ENCODE measurements at regions not wholly inside any gene's neighbourhood (a gene's known extent, or its start where the extent isn't known, plus 50 kb on each side); places are given as distances from the start of the nearest gene placed in this dataset.

GRCh38 chr11:69560141-69560790, 78.8 kb downstream of the LINC01488 start:
- H3K27ac ChIP-seq (ENCODE audit: low read depth in 1 of 2, low read length in 1 of 2): no peak overlapping the region

GRCh38 chr11:69562302-69562701, 78.7 kb upstream of the CCND1 start:
- no peak for DNase-seq
- TF ChIP-seq, protein P1, sequence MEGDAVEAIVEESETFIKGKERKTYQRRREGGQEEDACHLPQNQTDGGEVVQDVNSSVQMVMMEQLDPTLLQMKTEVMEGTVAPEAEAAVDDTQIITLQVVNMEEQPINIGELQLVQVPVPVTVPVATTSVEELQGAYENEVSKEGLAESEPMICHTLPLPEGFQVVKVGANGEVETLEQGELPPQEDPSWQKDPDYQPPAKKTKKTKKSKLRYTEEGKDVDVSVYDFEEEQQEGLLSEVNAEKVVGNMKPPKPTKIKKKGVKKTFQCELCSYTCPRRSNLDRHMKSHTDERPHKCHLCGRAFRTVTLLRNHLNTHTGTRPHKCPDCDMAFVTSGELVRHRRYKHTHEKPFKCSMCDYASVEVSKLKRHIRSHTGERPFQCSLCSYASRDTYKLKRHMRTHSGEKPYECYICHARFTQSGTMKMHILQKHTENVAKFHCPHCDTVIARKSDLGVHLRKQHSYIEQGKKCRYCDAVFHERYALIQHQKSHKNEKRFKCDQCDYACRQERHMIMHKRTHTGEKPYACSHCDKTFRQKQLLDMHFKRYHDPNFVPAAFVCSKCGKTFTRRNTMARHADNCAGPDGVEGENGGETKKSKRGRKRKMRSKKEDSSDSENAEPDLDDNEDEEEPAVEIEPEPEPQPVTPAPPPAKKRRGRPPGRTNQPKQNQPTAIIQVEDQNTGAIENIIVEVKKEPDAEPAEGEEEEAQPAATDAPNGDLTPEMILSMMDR (IDR thresholded peaks at IDR 0.05; ENCODE audit: control extremely low read depth, extremely low read depth): no peak
- H3K9me3 ChIP-seq (ENCODE audit: control insufficient read depth in 4 of 4, insufficient read depth in 3 of 4, low read length in 3 of 4): peaks cover 0 to 6% (median 0%) of the 10 kb centered on the region in 4 donors
- no peak overlapping the region for H3K9ac ChIP-seq (ENCODE audit: insufficient read depth in 1 of 2, low read length in 2 of 2)
- no peak overlapping the region for H3K4me3 ChIP-seq
- WGBS, 2 donors: 95% methylated on average over 4 of the region's 4 CpGs
- no peaks in the 10 kb centered on the region for H3K4me1 ChIP-seq (ENCODE audit: control insufficient read depth in 5 of 5, insufficient read depth in 5 of 5, low read length in 5 of 5)
- no peaks in the 10 kb centered on the region for H3K36me3 ChIP-seq (ENCODE audit: control insufficient read depth in 4 of 4, insufficient read depth in 4 of 4, low read length in 4 of 4)
- ATAC-seq (ENCODE audit: insufficient read depth, low FRiP score): no peak
- no peak overlapping the region for H3K27ac ChIP-seq (ENCODE audit: low read depth in 1 of 2, low read length in 1 of 2)
- no peaks in the 10 kb centered on the region for H3K27me3 ChIP-seq (ENCODE audit: control insufficient read depth in 3 of 3, insufficient read depth in 3 of 3, low read length in 2 of 3)

More at GRCh38 chr11:69560141-69560790, 78.8 kb downstream of the LINC01488 start:
- Histone ChIP-seq H3K36me3 (ENCODE audit: control insufficient read depth in 4 of 4, insufficient read depth in 4 of 4, low read length in 4 of 4) (no peaks in the 10 kb centered on the region), H3K27me3 (ENCODE audit: control insufficient read depth in 3 of 3, insufficient read depth in 3 of 3, low read length in 2 of 3) (no peaks in the 10 kb centered on the region), H3K9me3 (ENCODE audit: control insufficient read depth in 4 of 4, insufficient read depth in 3 of 4, low read length in 3 of 4) (peaks cover 0 to 3% (median 0%) of the 10 kb centered on the region in 4 donors), H3K4me3 (no peak overlapping the region), H3K4me1 (ENCODE audit: control insufficient read depth in 5 of 5, insufficient read depth in 5 of 5, low read length in 5 of 5) (no peaks in the 10 kb centered on the region), H3K9ac (ENCODE audit: insufficient read depth in 1 of 2, low read length in 2 of 2) (no peak overlapping the region)
- ATAC-seq (ENCODE audit: insufficient read depth, low FRiP score) (no peak), DNase-seq (no peak)
- TF ChIP-seq, protein P1 (IDR thresholded peaks at IDR 0.05; ENCODE audit: control extremely low read depth, extremely low read depth): no peak
- WGBS, 2 donors: 90 to 91% methylated on average over 4 of the region's 4 CpGs

- WGBS, 2 donors: 93 to 96% methylated on average over 4 of the region's 4 CpGs
- TF ChIP-seq, protein P1 (IDR thresholded peaks at IDR 0.05; ENCODE audit: control extremely low read depth, extremely low read depth): no peak
Measured at GRCh38 chr11:69562816-69563215, 78.1 kb upstream of the CCND1 start.

More at GRCh38 chr11:69562816-69563215, 78.1 kb upstream of the CCND1 start:
- H3K4me1 ChIP-seq (ENCODE audit: control insufficient read depth in 5 of 5, insufficient read depth in 5 of 5, low read length in 5 of 5): peaks cover 0 to 4% (median 0%) of the 10 kb centered on the region in 5 donors
- ATAC-seq (ENCODE audit: insufficient read depth, low FRiP score) (no peak), DNase-seq (no peak)
- no peak overlapping the region for H3K9ac ChIP-seq (ENCODE audit: insufficient read depth in 1 of 2, low read length in 2 of 2)
- H3K27me3 ChIP-seq (ENCODE audit: control insufficient read depth in 3 of 3, insufficient read depth in 3 of 3, low read length in 2 of 3): no peaks in the 10 kb centered on the region
- no peaks in the 10 kb centered on the region for H3K36me3 ChIP-seq (ENCODE audit: control insufficient read depth in 4 of 4, insufficient read depth in 4 of 4, low read length in 4 of 4)
- H3K27ac ChIP-seq (ENCODE audit: low read depth in 1 of 2, low read length in 1 of 2): no peak overlapping the region
- H3K4me3 ChIP-seq: no peak overlapping the region
- peaks cover 0 to 6% (median 0%) of the 10 kb centered on the region in 4 donors for H3K9me3 ChIP-seq (ENCODE audit: control insufficient read depth in 4 of 4, insufficient read depth in 3 of 4, low read length in 3 of 4)
